GM18867 (cell line): ENCODE measurements at regions not wholly inside any gene's neighbourhood (a gene's known extent, or its start where the extent isn't known, plus 50 kb on each side); places are given as distances from the start of the nearest gene placed in this dataset.
"Not testable (repeated sequence)": the region's sequence is repeated elsewhere in the genome, so short reads cannot be mapped to it uniquely, and the experiment has no call there.

Experiments
- ATAC-seq: cut with Tn5 transposase; IDR thresholded peaks from one replicate; pipeline ENCODE4 v1.9.1; 2021; ENCODE audit warnings: mild to moderate bottlenecking, moderate library complexity; ENCODE audit not compliant: unreplicated experiment

DNA sequence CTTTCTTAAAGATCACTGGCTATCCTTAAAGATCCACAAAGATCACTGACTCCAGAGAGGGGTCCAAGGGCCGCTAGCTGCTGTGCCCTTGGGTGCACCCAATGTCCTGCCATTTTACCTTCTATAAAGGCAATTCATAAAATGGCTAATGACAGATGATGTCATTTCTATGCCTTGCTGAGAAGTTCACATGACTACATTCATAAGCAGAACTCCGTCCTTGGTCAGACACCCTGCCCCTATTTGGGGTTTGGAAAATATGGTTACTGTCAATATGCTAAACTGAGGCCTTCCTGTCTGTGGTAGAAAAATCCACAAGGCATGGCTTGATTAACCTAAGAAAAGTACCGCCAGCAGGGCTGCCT lies 60.9 kb upstream of the BMAL1 start:
- ATAC-seq: no peak

DNA sequence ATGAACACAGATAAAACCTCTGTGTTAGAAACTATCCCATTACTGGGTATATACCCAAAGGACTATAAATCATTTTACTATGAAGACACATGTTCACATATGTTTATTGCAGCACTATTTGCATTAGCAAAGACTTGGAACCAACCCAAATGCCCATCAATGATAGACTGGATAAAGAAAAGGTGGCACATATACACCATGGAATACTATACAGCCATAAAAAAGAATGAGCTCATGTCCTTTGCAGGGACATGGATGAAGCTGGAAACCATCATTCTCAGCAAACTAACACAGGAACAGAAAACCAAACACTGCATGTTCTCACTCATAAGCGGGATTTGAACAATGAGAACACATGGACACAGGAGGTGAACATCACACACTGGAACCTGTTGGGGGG lies 58.9 kb upstream of the BMAL1 start:
- ATAC-seq: not testable (repeated sequence)

DNA sequence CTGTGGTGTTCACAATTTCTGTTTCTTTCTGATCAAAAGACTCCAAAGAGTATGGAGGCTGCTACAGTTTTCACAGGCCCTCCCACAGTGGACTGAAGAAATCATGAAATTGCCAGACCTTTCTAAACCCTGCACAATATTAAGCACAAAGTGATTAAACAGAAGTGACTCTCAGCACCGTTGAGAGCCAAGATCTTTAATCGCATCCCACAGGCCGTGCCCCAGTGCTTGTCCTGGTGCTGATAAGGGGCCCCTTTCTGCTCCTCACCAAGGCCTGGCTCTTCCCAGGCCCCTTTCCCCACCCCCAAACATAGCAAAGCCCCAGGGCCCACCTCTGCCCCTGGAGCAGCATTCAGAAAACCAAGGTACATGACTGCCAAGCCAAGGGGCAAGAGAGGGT lies 57.4 kb upstream of the BMAL1 start:
- ATAC-seq: no peak

DNA sequence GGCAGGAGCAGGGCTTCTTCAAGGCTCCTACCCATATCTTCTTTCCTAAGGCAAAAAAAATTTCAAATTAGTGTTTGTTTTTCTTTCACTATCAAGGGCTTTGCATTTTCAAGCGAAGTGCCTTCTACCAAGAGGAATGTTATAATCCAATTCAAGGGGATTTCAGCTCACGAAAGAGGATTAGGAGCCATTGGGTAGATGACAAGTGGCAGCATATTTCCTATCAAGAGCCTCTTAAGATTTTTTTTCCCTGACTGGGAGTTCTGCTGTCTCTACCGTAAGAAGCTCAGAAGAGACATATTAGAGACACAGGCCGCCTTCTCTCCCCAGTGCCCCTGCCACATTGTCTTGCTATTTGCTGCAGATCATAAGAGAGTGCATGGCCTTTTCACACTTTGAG lies 55.9 kb upstream of the BMAL1 start:
- ATAC-seq: no peak

DNA sequence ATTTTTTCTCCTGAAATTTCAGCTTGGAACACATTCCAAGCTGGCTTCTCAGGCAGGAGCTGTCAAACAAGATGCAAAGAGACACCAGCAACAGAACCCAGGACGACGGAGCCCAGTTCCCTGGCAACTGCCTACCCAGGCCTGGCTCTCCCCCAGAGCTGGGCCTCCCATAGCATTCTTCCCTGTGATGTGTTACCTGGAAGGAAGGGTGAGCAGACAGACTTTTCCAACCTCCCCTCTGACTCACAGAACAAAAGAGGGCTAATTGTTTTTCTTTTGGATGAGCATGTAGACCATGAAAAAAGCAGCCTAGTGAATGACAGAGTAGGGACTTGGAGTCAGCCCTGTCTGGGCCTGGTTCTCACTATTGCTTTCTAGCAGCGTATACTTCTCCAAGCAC lies 55.3 kb upstream of the BMAL1 start:
- no peak for ATAC-seq

DNA sequence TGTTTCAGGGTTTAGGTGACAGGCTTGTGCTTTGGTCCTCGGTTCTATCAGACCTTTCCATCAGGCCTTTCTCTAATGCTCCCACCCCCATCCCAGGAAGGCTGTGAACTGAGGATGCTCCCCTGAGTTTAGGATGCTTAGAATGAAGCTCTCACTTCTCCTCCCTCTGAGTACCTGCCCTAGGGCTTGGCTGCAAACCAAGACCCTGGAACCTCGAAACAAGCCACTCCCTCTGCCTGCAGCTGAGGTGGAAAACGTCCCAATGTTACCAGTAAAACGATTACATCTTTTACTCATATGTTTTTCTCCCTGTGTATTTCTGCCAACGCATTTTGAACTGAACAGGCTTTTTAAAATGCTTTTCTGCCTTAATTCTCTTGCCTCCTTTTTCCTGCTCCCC lies 54.5 kb upstream of the BMAL1 start:
- ATAC-seq: no peak

DNA sequence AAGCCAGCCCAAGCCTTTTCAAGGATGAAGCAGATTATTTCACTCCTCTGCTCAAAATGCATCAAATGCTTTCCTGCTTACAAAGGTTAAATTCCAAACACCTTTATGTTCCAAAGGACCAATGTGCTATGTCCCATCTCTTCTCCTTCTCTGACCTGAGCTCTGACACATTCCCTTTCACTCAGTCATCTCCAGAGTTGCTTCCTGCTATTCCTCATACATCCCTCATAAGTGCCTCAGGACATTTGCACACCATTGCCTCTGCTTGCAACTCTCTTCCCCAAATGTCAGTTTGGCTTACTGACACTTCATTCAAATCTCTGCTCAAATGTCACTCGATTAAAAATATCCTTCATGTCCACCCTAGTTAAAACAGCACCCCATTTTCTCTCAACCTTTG lies 53.3 kb upstream of the BMAL1 start:
- ATAC-seq: no peak

DNA sequence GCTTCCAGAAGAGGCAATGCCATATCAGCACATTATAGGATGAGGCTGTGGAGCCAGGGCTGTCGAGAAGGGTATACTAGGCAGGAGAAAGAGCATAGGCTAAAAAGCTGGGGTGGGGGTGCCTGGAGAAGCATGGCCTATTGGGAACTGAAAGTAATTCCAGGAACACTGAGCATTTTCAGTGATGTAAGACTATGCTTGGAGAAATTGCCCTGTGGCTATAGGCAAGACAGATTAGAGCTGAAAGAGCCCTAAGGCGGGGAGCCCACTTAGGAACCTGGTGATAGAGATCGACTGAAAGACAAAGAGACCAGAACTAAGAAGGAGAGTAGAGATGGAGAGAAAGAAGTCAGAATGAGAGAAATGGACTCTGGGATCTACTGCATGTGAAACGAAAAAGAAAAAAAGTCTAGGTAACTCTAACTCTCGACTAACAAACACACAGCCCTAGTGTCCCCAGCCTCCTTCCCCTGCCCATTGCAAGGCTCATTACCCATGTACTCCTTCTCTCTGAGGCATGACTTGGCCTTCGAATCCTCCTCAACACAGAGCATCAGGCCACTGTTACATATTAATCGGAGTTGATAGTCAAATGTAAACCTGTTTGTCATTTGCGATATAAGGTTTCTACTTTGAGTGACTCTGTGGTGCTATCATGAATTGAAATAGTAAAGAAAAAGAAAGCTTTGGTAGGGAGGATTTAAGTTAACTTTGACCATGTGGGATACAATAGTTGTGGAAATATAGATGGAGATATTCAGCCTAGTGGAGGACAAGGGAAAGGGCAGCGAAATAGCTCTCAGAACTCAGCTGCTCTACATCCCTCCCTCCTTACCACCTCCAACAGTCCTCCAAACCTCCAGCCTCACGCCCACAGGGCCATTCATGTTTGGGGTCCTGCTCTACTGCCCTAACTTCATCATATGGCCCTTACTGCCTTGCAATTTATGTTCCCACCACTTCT lies 52.3 kb upstream of the BMAL1 start:
- no peak for ATAC-seq

DNA sequence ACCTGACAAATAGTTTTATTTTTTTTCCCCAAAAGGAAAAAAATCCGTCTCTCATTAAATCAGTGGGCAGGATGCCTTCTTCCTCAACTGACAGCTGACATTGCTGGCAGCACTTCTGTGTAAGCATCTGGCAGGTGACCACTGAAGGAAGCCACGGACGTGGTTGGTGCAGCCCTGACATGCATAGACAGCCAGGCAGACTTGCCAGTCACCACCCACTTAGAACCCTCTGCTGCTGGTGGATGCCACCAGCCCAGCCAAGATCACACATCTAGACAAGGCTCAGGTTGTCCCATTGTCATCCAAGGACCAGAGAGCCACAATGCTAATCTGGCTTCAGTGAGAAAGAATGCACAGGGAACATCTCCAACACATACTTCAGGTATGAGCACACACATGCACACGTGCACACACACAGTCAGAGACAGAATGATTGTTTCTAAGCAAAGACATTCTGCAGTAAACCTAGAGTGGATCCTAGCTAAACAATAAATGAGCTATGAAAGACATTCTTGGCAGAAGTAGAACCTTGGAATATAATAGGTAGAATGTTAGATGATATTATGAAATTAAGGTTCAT lies 49.8 kb upstream of the BMAL1 start:
- ATAC-seq: no peak
